T-helper 17 cell (primary cell): ENCODE measurements at regions not wholly inside any gene's neighbourhood (a gene's known extent, or its start where the extent isn't known, plus 50 kb on each side); places are given as distances from the start of the nearest gene placed in this dataset.

Source experiments
- ATAC-seq: fragments of 150-1000 bp; cut with Tn5 transposase; 2 replicates; pipeline ENCODE4 v1.10.0; 2021; ENCODE audit warnings: mild to moderate bottlenecking, moderate library complexity
- DNase-seq, 3 donors: peaks; one replicate each; pipeline versions ENCODE4 v3.0.0 to v3.0.0-alpha.2; 2020 to 2021
- H3K9me3 ChIP-seq: one replicate; pipeline ENCODE4 v1.7.0; 2013; ENCODE audit warnings: low read length, mild to moderate bottlenecking; ENCODE audit not compliant: control insufficient read depth, poor library complexity, severe bottlenecking
- H3K27ac Mint-ChIP-seq: one replicate; pipeline ENCODE4 v1.8.0; 2022; ENCODE audit warnings: mild to moderate bottlenecking, moderate library complexity, mixed read lengths
- H3K27me3 Mint-ChIP-seq: one replicate; pipeline ENCODE4 v1.8.0; 2022; ENCODE audit warnings: mixed read lengths
- H3K36me3 Mint-ChIP-seq: one replicate; pipeline ENCODE4 v1.8.0; 2022; ENCODE audit warnings: low read depth, mixed read lengths
- H3K4me1 Mint-ChIP-seq: one replicate; pipeline ENCODE4 v1.8.0; 2022; ENCODE audit warnings: mild to moderate bottlenecking, mixed read lengths
- H3K4me3 Mint-ChIP-seq: one replicate; pipeline ENCODE4 v1.8.0; 2022; ENCODE audit warnings: mild to moderate bottlenecking, moderate library complexity, mixed read lengths

- DNase-seq: no peak
- no peak for ATAC-seq
- no peaks in the 10 kb centered on the region for H3K27me3 Mint-ChIP-seq
- no peaks in the 10 kb centered on the region for H3K36me3 Mint-ChIP-seq
- H3K4me1 Mint-ChIP-seq: no peaks in the 10 kb centered on the region
- H3K4me3 Mint-ChIP-seq: no peak overlapping the region
- no peaks in the 10 kb centered on the region for H3K9me3 ChIP-seq
- H3K27ac Mint-ChIP-seq: no peak overlapping the region
Measured at GRCh38 chr18:30583768-30584167, 458.8 kb downstream of the DSC3 start.

- Mint-ChIP-seq H3K27me3 (no peaks in the 10 kb centered on the region), H3K27ac (no peak overlapping the region), H3K4me3 (no peak overlapping the region), H3K4me1 (no peaks in the 10 kb centered on the region), H3K36me3 (no peaks in the 10 kb centered on the region)
- ATAC-seq: no peak
- H3K9me3 ChIP-seq: no peaks in the 10 kb centered on the region
- no peak for DNase-seq
Measured at GRCh38 chr18:30582078-30582477, 460.5 kb downstream of the DSC3 start.

GRCh38 chr18:30578707-30579106, 463.8 kb downstream of the DSC3 start:
- no peak for DNase-seq
- no peak overlapping the region for H3K4me3 Mint-ChIP-seq
- no peak for ATAC-seq
- no peak overlapping the region for H3K27ac Mint-ChIP-seq
- H3K36me3 Mint-ChIP-seq: no peaks in the 10 kb centered on the region
- no peaks in the 10 kb centered on the region for H3K4me1 Mint-ChIP-seq
- no peaks in the 10 kb centered on the region for H3K27me3 Mint-ChIP-seq
- no peaks in the 10 kb centered on the region for H3K9me3 ChIP-seq

- DNase-seq (no peak), ATAC-seq (no peak)
- Mint-ChIP-seq H3K4me1 (no peaks in the 10 kb centered on the region), H3K4me3 (no peak overlapping the region), H3K27me3 (no peaks in the 10 kb centered on the region), H3K36me3 (no peaks in the 10 kb centered on the region), H3K27ac (no peak overlapping the region)
- no peaks in the 10 kb centered on the region for H3K9me3 ChIP-seq
Measured at GRCh38 chr18:30572214-30572613, 470.3 kb downstream of the DSC3 start.

- Mint-ChIP-seq H3K4me1 (no peaks in the 10 kb centered on the region), H3K27me3 (no peaks in the 10 kb centered on the region), H3K4me3 (no peak overlapping the region), H3K36me3 (no peaks in the 10 kb centered on the region), H3K27ac (no peak overlapping the region)
- DNase-seq: no peak
- ATAC-seq: no peak
- no peaks in the 10 kb centered on the region for H3K9me3 ChIP-seq
Measured at GRCh38 chr18:30568333-30568732, 474.2 kb downstream of the DSC3 start.

GRCh38 chr18:30566877-30567276, 475.7 kb downstream of the DSC3 start:
- Mint-ChIP-seq H3K27ac (no peak overlapping the region), H3K4me1 (no peaks in the 10 kb centered on the region), H3K27me3 (no peaks in the 10 kb centered on the region), H3K36me3 (no peaks in the 10 kb centered on the region), H3K4me3 (no peak overlapping the region)
- H3K9me3 ChIP-seq: no peaks in the 10 kb centered on the region
- DNase-seq (no peak), ATAC-seq (no peak)

- no peaks in the 10 kb centered on the region for H3K4me1 Mint-ChIP-seq
- no peak overlapping the region for H3K27ac Mint-ChIP-seq
- no peaks in the 10 kb centered on the region for H3K27me3 Mint-ChIP-seq
- no peak overlapping the region for H3K4me3 Mint-ChIP-seq
- no peaks in the 10 kb centered on the region for H3K9me3 ChIP-seq
- no peaks in the 10 kb centered on the region for H3K36me3 Mint-ChIP-seq
- ATAC-seq: no peak
- no peak for DNase-seq
Measured at GRCh38 chr18:30562231-30562630, 480.3 kb downstream of the DSC3 start.

- H3K36me3 Mint-ChIP-seq: no peaks in the 10 kb centered on the region
- no peaks in the 10 kb centered on the region for H3K27me3 Mint-ChIP-seq
- no peaks in the 10 kb centered on the region for H3K9me3 ChIP-seq
- no peak overlapping the region for H3K4me3 Mint-ChIP-seq
- ATAC-seq (no peak), DNase-seq (no peak)
- no peak overlapping the region for H3K27ac Mint-ChIP-seq
- no peaks in the 10 kb centered on the region for H3K4me1 Mint-ChIP-seq
Measured at GRCh38 chr18:30556112-30556511, 486.4 kb downstream of the DSC3 start.

- no peaks in the 10 kb centered on the region for H3K27me3 Mint-ChIP-seq
- no peaks in the 10 kb centered on the region for H3K36me3 Mint-ChIP-seq
Measured at GRCh38 chr18:30545393-30545792, 497.1 kb downstream of the DSC3 start.

GRCh38 chr18:30544141-30544540, 498.4 kb downstream of the DSC3 start:
- no peaks in the 10 kb centered on the region for H3K9me3 ChIP-seq
- Mint-ChIP-seq H3K36me3 (no peaks in the 10 kb centered on the region), H3K4me3 (no peak overlapping the region), H3K4me1 (no peaks in the 10 kb centered on the region), H3K27me3 (no peaks in the 10 kb centered on the region), H3K27ac (no peak overlapping the region)
- no peak for DNase-seq
- ATAC-seq: no peak

More at GRCh38 chr18:30545393-30545792, 497.1 kb downstream of the DSC3 start:
- Mint-ChIP-seq H3K27ac (no peak overlapping the region), H3K4me3 (no peak overlapping the region), H3K4me1 (no peaks in the 10 kb centered on the region)
- DNase-seq (no peak), ATAC-seq (no peak)
- no peaks in the 10 kb centered on the region for H3K9me3 ChIP-seq

- Mint-ChIP-seq H3K4me3 (no peak overlapping the region), H3K27me3 (no peaks in the 10 kb centered on the region), H3K36me3 (no peaks in the 10 kb centered on the region), H3K27ac (no peak overlapping the region), H3K4me1 (no peaks in the 10 kb centered on the region)
- H3K9me3 ChIP-seq: no peaks in the 10 kb centered on the region
- ATAC-seq (no peak), DNase-seq (no peak)
Measured at GRCh38 chr18:30533716-30534115, 508.8 kb downstream of the DSC3 start.

- H3K4me3 Mint-ChIP-seq: no peak overlapping the region
- DNase-seq: no peak
- H3K36me3 Mint-ChIP-seq: no peaks in the 10 kb centered on the region
Measured at GRCh38 chr18:30527917-30528316, 514.6 kb downstream of the DSC3 start.

GRCh38 chr18:30527226-30527625, 515.3 kb downstream of the DSC3 start:
- H3K4me1 Mint-ChIP-seq: no peaks in the 10 kb centered on the region
- no peak for DNase-seq
- H3K27me3 Mint-ChIP-seq: no peaks in the 10 kb centered on the region
- no peaks in the 10 kb centered on the region for H3K36me3 Mint-ChIP-seq
- H3K4me3 Mint-ChIP-seq: no peak overlapping the region
- no peak for ATAC-seq
- H3K27ac Mint-ChIP-seq: no peak overlapping the region
- H3K9me3 ChIP-seq: no peaks in the 10 kb centered on the region

More at GRCh38 chr18:30527917-30528316, 514.6 kb downstream of the DSC3 start:
- H3K9me3 ChIP-seq: no peaks in the 10 kb centered on the region
- Mint-ChIP-seq H3K4me1 (no peaks in the 10 kb centered on the region), H3K27ac (no peak overlapping the region), H3K27me3 (no peaks in the 10 kb centered on the region)
- no peak for ATAC-seq

- Mint-ChIP-seq H3K27ac (no peak overlapping the region), H3K27me3 (no peaks in the 10 kb centered on the region), H3K4me1 (no peaks in the 10 kb centered on the region), H3K36me3 (no peaks in the 10 kb centered on the region), H3K4me3 (no peak overlapping the region)
- H3K9me3 ChIP-seq: no peaks in the 10 kb centered on the region
- ATAC-seq: no peak
- DNase-seq: no peak
Measured at GRCh38 chr18:30522288-30522929, 520.1 kb downstream of the DSC3 start.
